GM12864 (cell line): ENCODE measurements at regions not wholly inside any gene's neighbourhood (a gene's known extent, or its start where the extent isn't known, plus 50 kb on each side); places are given as distances from the start of the nearest gene placed in this dataset.

Experiments
- DNase-seq: peaks from one replicate; pipeline ENCODE4 v3.0.0-alpha.2; 2011; ENCODE audit warnings: low read depth
- H3K4me3 ChIP-seq: 2 replicates; pipeline ENCODE4 v1.5.1; 2011; ENCODE audit warnings: mild to moderate bottlenecking, low read depth, low read length, control low read depth
- CTCF ChIP-seq: IDR thresholded peaks from 2 replicates; pipeline ENCODE4 v1.5.1; 2011; ENCODE audit warnings: low read depth, mild to moderate bottlenecking, moderate library complexity, low read length, control low read depth, inconsistent platforms; ENCODE audit errors: missing control alignments

DNA sequence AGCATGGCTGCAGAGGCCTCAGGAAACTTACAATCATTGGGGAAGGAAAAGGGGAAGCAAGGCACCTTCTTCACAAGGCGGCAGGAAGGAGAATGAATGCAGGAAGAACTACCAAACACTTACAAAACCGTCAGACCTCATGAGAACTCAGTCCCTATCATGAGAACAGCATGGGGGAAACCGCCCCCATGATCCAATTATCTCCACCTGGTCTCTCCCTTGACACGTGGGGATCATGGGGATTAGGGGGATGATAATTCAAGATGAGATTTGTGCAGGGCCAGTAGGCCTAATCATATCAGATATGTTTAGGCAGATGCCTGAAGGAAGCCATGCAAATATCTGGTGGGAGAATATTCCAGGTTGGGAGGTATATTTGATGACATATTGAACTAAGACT is 1176.4 kb upstream of the CDH18 start:
- TF ChIP-seq CTCF: no peak
- H3K4me3 ChIP-seq: no peak overlapping the region
- DNase-seq: no peak

DNA sequence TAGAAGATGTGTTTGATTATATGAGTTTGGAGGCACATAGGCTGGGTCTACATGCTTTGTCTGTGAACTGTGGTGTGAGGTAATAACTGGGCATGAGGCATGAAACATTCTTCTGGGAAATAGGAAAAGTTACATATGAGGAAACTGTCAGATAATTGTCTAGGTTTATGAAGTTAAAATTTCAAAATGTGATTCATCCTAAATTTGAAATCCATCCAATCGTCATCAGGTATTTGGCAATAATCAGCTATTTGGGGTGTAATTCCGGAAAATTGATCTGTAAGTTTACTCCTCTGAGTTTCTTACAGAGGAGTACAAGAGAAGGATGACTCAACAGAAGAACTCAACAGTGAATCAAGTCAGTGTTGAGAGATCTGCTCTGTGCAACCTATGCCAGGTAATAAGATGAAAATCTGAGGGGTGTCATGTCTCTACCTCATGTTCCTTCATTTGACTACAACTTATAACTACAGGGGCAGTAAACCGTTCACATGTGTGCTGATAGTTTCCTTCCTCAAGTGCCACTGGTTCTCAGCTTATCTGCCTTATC is 1171.6 kb upstream of the CDH18 start:
- no peak overlapping the region for H3K4me3 ChIP-seq
- DNase-seq: no peak
- no peak for TF ChIP-seq CTCF

- no peak for TF ChIP-seq CTCF
- no peak for DNase-seq
These were observed 1166.5 kb upstream of the CDH18 start for GRCh38 chr5:21154526-21154925.

GRCh38 chr5:21152611-21153010 is 1164.6 kb upstream of the CDH18 start:
- H3K4me3 ChIP-seq: no peak overlapping the region
- no peak for TF ChIP-seq CTCF
- DNase-seq: no peak

More at GRCh38 chr5:21154526-21154925, 1166.5 kb upstream of the CDH18 start:
- no peak overlapping the region for H3K4me3 ChIP-seq

DNA sequence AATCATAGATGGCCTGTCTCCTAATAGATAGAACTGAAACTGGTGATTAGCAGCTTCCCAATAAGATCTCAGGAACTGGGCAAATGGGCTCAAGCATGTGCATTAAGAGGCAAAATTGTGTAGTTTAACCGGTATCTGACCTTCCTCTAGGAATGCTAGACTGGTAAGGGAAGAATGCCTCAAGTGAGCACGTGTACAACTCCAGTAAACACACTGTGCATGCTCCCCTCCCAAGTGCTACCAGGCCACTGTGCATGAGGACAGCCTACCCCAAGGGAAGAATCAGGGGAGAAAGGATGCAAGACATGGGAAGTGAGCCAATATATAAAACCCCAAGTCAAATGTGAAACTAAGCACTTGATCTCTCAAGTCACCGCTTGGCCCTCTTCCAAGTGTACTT is 1157.4 kb upstream of the CDH18 start:
- no peak for DNase-seq
- H3K4me3 ChIP-seq: no peak overlapping the region
- no peak for TF ChIP-seq CTCF

- no peak for DNase-seq
- H3K4me3 ChIP-seq: no peak overlapping the region
- TF ChIP-seq CTCF: no peak
These were observed 1155.7 kb upstream of the CDH18 start for GRCh38 chr5:21143686-21144085.

GRCh38 chr5:21142791-21143190 is 1154.8 kb upstream of the CDH18 start:
- H3K4me3 ChIP-seq: no peak overlapping the region
- TF ChIP-seq CTCF: no peak
- no peak for DNase-seq
